ENCODE measurements at regions not wholly inside any gene's neighbourhood (a gene's known extent, or its start where the extent isn't known, plus 50 kb on each side); places are given as distances from the start of the nearest gene placed in this dataset.

GRCh38 chr3:1529676-1530075, 436.9 kb downstream of the CNTN6 start:
- H3K36me3 Mint-ChIP-seq, result no peaks in the 10 kb centered on the region
- no peaks in the 10 kb centered on the region for H3K27me3 Mint-ChIP-seq
- H3K4me3 Mint-ChIP-seq, result no peak overlapping the region
- ATAC-seq, result no peak
- H3K9me3 Mint-ChIP-seq, result no peaks in the 10 kb centered on the region
- no peak overlapping the region for H3K27ac Mint-ChIP-seq
- peaks cover 5% of the 10 kb centered on the region for H3K4me1 Mint-ChIP-seq

GRCh38 chr3:1531981-1532380, 439.2 kb downstream of the CNTN6 start:
- no peak for ATAC-seq
- H3K4me1 Mint-ChIP-seq, result peaks cover 5% of the 10 kb centered on the region

GRCh38 chr3:1532935-1533606, 440.2 kb downstream of the CNTN6 start:
- no peak for ATAC-seq
- Mint-ChIP-seq H3K4me1 (peaks cover 5% of the 10 kb centered on the region), H3K27me3 (no peaks in the 10 kb centered on the region), H3K4me3 (no peak overlapping the region), H3K27ac (no peak overlapping the region), H3K9me3 (no peaks in the 10 kb centered on the region), H3K36me3 (no peaks in the 10 kb centered on the region)

More at GRCh38 chr3:1531981-1532380, 439.2 kb downstream of the CNTN6 start:
- no peaks in the 10 kb centered on the region for H3K9me3 Mint-ChIP-seq
- H3K4me3 Mint-ChIP-seq, result no peak overlapping the region
- H3K27ac Mint-ChIP-seq, result no peak overlapping the region
- H3K27me3 Mint-ChIP-seq, result no peaks in the 10 kb centered on the region
- H3K36me3 Mint-ChIP-seq, result no peaks in the 10 kb centered on the region

- no peaks in the 10 kb centered on the region for H3K36me3 Mint-ChIP-seq
- H3K4me3 Mint-ChIP-seq, result no peak overlapping the region
- no peak for ATAC-seq
- peaks cover 5% of the 10 kb centered on the region for H3K4me1 Mint-ChIP-seq
- no peaks in the 10 kb centered on the region for H3K27me3 Mint-ChIP-seq
- H3K9me3 Mint-ChIP-seq, result no peaks in the 10 kb centered on the region
- H3K27ac Mint-ChIP-seq, result no peak overlapping the region
Observed at GRCh38 chr3:1533763-1534162, 440.9 kb downstream of the CNTN6 start.

GRCh38 chr3:1534252-1534651, 441.4 kb downstream of the CNTN6 start:
- no peak for ATAC-seq
- no peaks in the 10 kb centered on the region for H3K36me3 Mint-ChIP-seq
- no peak overlapping the region for H3K27ac Mint-ChIP-seq
- H3K4me1 Mint-ChIP-seq, result peaks cover 5% of the 10 kb centered on the region
- H3K27me3 Mint-ChIP-seq, result no peaks in the 10 kb centered on the region
- H3K9me3 Mint-ChIP-seq, result peaks cover 2% of the 10 kb centered on the region
- no peak overlapping the region for H3K4me3 Mint-ChIP-seq

- H3K9me3 Mint-ChIP-seq, result peaks cover 2% of the 10 kb centered on the region
- no peaks in the 10 kb centered on the region for H3K36me3 Mint-ChIP-seq
- H3K4me1 Mint-ChIP-seq, result peaks cover 5% of the 10 kb centered on the region
- H3K27ac Mint-ChIP-seq, result no peak overlapping the region
- ATAC-seq, result no peak
- no peak overlapping the region for H3K4me3 Mint-ChIP-seq
- H3K27me3 Mint-ChIP-seq, result no peaks in the 10 kb centered on the region
Observed at GRCh38 chr3:1535361-1535760, 442.5 kb downstream of the CNTN6 start.

GRCh38 chr3:1540686-1541085, 447.9 kb downstream of the CNTN6 start:
- Mint-ChIP-seq H3K27me3 (no peaks in the 10 kb centered on the region), H3K4me3 (no peak overlapping the region), H3K36me3 (no peaks in the 10 kb centered on the region), H3K4me1 (no peaks in the 10 kb centered on the region), H3K9me3 (peaks cover 2% of the 10 kb centered on the region), H3K27ac (no peak overlapping the region)
- ATAC-seq, result no peak

GRCh38 chr3:1551741-1552140, 458.9 kb downstream of the CNTN6 start:
- H3K27ac Mint-ChIP-seq, result no peak overlapping the region
- no peaks in the 10 kb centered on the region for H3K4me1 Mint-ChIP-seq
- no peak overlapping the region for H3K4me3 Mint-ChIP-seq
- no peaks in the 10 kb centered on the region for H3K27me3 Mint-ChIP-seq
- ATAC-seq, result no peak
- H3K36me3 Mint-ChIP-seq, result no peaks in the 10 kb centered on the region
- H3K9me3 Mint-ChIP-seq, result no peaks in the 10 kb centered on the region

- Mint-ChIP-seq H3K27ac (no peak overlapping the region), H3K27me3 (no peaks in the 10 kb centered on the region), H3K36me3 (no peaks in the 10 kb centered on the region), H3K4me1 (no peaks in the 10 kb centered on the region), H3K4me3 (no peak overlapping the region), H3K9me3 (no peaks in the 10 kb centered on the region)
- ATAC-seq, result no peak
Observed at GRCh38 chr3:1552831-1553230, 460.0 kb downstream of the CNTN6 start.

- no peaks in the 10 kb centered on the region for H3K36me3 Mint-ChIP-seq
Observed at GRCh38 chr3:1561427-1561826, 468.6 kb downstream of the CNTN6 start.

GRCh38 chr3:1571736-1572135, 478.9 kb downstream of the CNTN6 start:
- no peak for ATAC-seq
- Mint-ChIP-seq H3K4me3 (no peak overlapping the region), H3K9me3 (peaks cover 3% of the 10 kb centered on the region)

More at GRCh38 chr3:1561427-1561826, 468.6 kb downstream of the CNTN6 start:
- no peak for ATAC-seq
- no peaks in the 10 kb centered on the region for H3K9me3 Mint-ChIP-seq
- no peak overlapping the region for H3K4me3 Mint-ChIP-seq
- H3K4me1 Mint-ChIP-seq, result no peaks in the 10 kb centered on the region
- H3K27me3 Mint-ChIP-seq, result no peaks in the 10 kb centered on the region
- H3K27ac Mint-ChIP-seq, result no peak overlapping the region

GRCh38 chr3:1576047-1576446, 483.2 kb downstream of the CNTN6 start:
- H3K4me1 Mint-ChIP-seq, result no peaks in the 10 kb centered on the region

More at GRCh38 chr3:1571736-1572135, 478.9 kb downstream of the CNTN6 start:
- no peaks in the 10 kb centered on the region for H3K36me3 Mint-ChIP-seq
- no peaks in the 10 kb centered on the region for H3K27me3 Mint-ChIP-seq
- H3K4me1 Mint-ChIP-seq, result no peaks in the 10 kb centered on the region
- H3K27ac Mint-ChIP-seq, result no peak overlapping the region

GRCh38 chr3:1578124-1578806, 485.4 kb downstream of the CNTN6 start:
- Mint-ChIP-seq H3K27me3 (no peaks in the 10 kb centered on the region), H3K36me3 (no peaks in the 10 kb centered on the region), H3K27ac (no peak overlapping the region), H3K4me1 (no peaks in the 10 kb centered on the region), H3K9me3 (no peaks in the 10 kb centered on the region), H3K4me3 (no peak overlapping the region)
- ATAC-seq, result no peak

More at GRCh38 chr3:1576047-1576446, 483.2 kb downstream of the CNTN6 start:
- Mint-ChIP-seq H3K27ac (no peak overlapping the region), H3K36me3 (no peaks in the 10 kb centered on the region), H3K4me3 (no peak overlapping the region), H3K9me3 (peaks cover 3% of the 10 kb centered on the region), H3K27me3 (no peaks in the 10 kb centered on the region)
- ATAC-seq, result no peak

- no peak overlapping the region for H3K27ac Mint-ChIP-seq
- H3K4me1 Mint-ChIP-seq, result no peaks in the 10 kb centered on the region
- no peak overlapping the region for H3K4me3 Mint-ChIP-seq
- no peaks in the 10 kb centered on the region for H3K36me3 Mint-ChIP-seq
- no peaks in the 10 kb centered on the region for H3K9me3 Mint-ChIP-seq
- H3K27me3 Mint-ChIP-seq, result no peaks in the 10 kb centered on the region
- peak; percentile 47 for ATAC-seq
Observed at GRCh38 chr3:1583044-1583443, 490.2 kb downstream of the CNTN6 start.

GRCh38 chr3:1587426-1587825, 494.6 kb downstream of the CNTN6 start:
- no peak overlapping the region for H3K27ac Mint-ChIP-seq
- no peak for ATAC-seq
- H3K27me3 Mint-ChIP-seq, result no peaks in the 10 kb centered on the region
- peaks cover 15% of the 10 kb centered on the region for H3K9me3 Mint-ChIP-seq
- no peak overlapping the region for H3K4me3 Mint-ChIP-seq
- no peaks in the 10 kb centered on the region for H3K4me1 Mint-ChIP-seq
- no peaks in the 10 kb centered on the region for H3K36me3 Mint-ChIP-seq

Measured in stimulated activated memory B cell treated with anti-CD40 and anti-IgM and Interleukin-4, amounts not matched to agents 10 μg/mL and 1 μg/mL and 100 μg/mL, for 72 hours (primary cell).